HCT116 (cell line): ENCODE measurements at regions not wholly inside any gene's neighbourhood (a gene's known extent, or its start where the extent isn't known, plus 50 kb on each side); places are given as distances from the start of the nearest gene placed in this dataset.

Experiments
- CTCF ChIP-seq, 3 experiments: fragments of 200-600 bp in 1 of 3; sonication (generic) in 1 of 3; IDR thresholded peaks in 2 of 3; conservative IDR thresholded peaks in 1 of 3; 2 replicates each; pipeline ENCODE4 v1.5.1; 2012 to 2017; ENCODE audit warnings: low read depth in 2 of 3, low read length in 2 of 3, antibody characterized with exemption in 1 of 3, borderline replicate concordance in 1 of 3, control low read depth in 1 of 3, mild to moderate bottlenecking in 1 of 3, mixed read lengths in 1 of 3, mixed run types in 1 of 3, moderate library complexity in 1 of 3; ENCODE audit not compliant: insufficient read depth in 1 of 3
- EZH2 ChIP-seq: fragments of 200-600 bp; sonication (generic); IDR thresholded peaks from 2 replicates; pipeline ENCODE4 v1.6.1; 2017; ENCODE audit warnings: antibody characterized with exemption, mixed run types
- RAD21 ChIP-seq: IDR thresholded peaks from 2 replicates; pipeline ENCODE4 v1.6.1; 2012; ENCODE audit warnings: low read depth, mild to moderate bottlenecking
- SP1 ChIP-seq: IDR thresholded peaks from 2 replicates; pipeline ENCODE4 v1.6.1; 2012; ENCODE audit warnings: low read depth
- ZBTB33 ChIP-seq: IDR thresholded peaks from 2 replicates; pipeline ENCODE4 v1.6.1; 2011; ENCODE audit warnings: mild to moderate bottlenecking, low read length, moderate library complexity; ENCODE audit not compliant: insufficient replicate concordance; ENCODE audit errors: extremely low read depth
- ZNF274 ChIP-seq: fragments of 200-500 bp; sonication (Bioruptor generic); IDR thresholded peaks from 2 replicates; pipeline ENCODE4 v1.6.1; 2014; ENCODE audit warnings: mild to moderate bottlenecking, low read depth, low read length, inconsistent platforms

GRCh38 chr1:102699524-102699923 is 408.8 kb downstream of the COL11A1 start:
- TF ChIP-seq CTCF (IDR thresholded peaks at IDR 0.05 in 2 of 3, conservative IDR thresholded peaks at IDR 0.05 in 1 of 3; ENCODE audit: borderline replicate concordance in 1 of 3, insufficient read depth in 1 of 3, low read depth in 2 of 3, low read length in 2 of 3) (no peak), ZNF274 (no peak), SP1 (no peak), EZH2 (no peak), RAD21 (no peak), ZBTB33 (no peak)
